ENCODE measurements at regions not wholly inside any gene's neighbourhood (a gene's known extent, or its start where the extent isn't known, plus 50 kb on each side); places are given as distances from the start of the nearest gene placed in this dataset.
A peak's percentile ranks its signal among the peaks of the same experiment; 100 is the strongest.

GRCh38 chr5:93831449-93831848, 90.0 kb upstream of the POU5F2 start:
- peak; percentile 4 for TF ChIP-seq CTCF (IDR thresholded peaks at IDR 0.05; ENCODE audit: low read length, missing control alignments)
- no peak overlapping the region for H3K4me3 ChIP-seq (replicated peaks; ENCODE audit: low read depth, low read length)
- peak; percentile 79 for DNase-seq (ENCODE audit: low read depth)

DNA sequence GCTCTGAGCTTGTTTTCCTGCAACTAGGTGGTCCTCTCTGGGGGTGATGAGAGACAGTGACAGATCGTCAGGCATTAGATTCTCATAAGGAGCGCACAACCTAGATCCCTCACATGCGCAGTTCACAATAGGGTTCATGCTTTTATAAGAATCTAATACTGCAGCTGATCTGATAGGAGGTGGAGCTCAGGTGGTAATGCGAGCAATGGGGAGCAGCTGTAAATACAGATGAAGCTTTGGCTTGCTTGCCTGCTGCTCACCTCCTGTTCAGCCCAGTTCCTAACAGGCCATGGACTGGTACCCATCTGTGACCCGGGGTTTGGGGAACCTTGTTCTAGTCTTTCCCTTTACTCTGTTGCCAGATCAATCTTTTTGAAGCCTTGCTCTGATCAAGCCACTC, 89.5 kb upstream of the POU5F2 start:
- no peak overlapping the region for H3K4me3 ChIP-seq (replicated peaks; ENCODE audit: low read depth, low read length)
- TF ChIP-seq CTCF (IDR thresholded peaks at IDR 0.05; ENCODE audit: low read length, missing control alignments) = no peak
- DNase-seq (ENCODE audit: low read depth) = no peak

DNA sequence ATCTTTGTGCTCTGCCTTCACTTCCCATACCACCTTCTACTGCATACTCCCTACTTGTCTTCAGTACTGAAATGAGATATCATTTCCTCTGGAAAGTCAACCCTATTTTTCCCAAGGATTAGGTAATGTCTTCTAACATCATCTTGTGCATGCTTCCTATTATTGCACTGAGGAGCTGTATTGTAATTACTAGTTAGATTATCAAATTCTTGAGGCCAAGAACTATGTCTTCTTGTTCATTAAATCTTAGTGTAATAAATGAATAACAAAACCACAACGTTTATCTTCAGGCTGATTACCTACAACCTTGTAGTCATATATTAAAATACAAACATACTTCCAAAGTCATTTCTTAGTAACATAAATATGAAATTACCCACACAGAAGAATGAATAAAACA, 87.9 kb upstream of the POU5F2 start:
- DNase-seq (ENCODE audit: low read depth) = no peak
- no peak for TF ChIP-seq CTCF (IDR thresholded peaks at IDR 0.05; ENCODE audit: low read length, missing control alignments)
- H3K4me3 ChIP-seq (replicated peaks; ENCODE audit: low read depth, low read length) = no peak overlapping the region

GRCh38 chr5:93821891-93822415, 80.6 kb upstream of the POU5F2 start:
- no peak overlapping the region for H3K4me3 ChIP-seq (replicated peaks; ENCODE audit: low read depth, low read length)
- TF ChIP-seq CTCF (IDR thresholded peaks at IDR 0.05; ENCODE audit: low read length, missing control alignments) = no peak
- no peak for DNase-seq (ENCODE audit: low read depth)

DNA sequence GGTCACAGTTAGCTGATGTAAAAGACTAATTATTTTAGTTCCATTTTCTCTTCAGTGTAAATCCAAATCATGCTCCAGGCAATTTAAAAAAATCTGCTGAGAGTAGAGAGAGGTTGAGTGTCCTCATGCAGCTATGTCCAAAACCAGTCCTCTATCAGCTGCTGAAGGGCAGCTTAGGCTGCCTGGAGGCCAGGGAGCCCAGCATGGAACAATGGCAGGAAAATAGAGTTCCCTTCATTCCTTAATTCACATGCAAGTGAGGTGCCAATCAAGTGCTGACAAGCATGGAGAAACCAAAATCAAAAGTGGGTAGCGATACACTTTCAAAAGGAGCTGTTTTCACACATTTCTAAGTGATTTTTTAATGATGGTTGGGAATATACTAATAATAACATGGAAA, 78.3 kb upstream of the POU5F2 start:
- no peak overlapping the region for H3K4me3 ChIP-seq (replicated peaks; ENCODE audit: low read depth, low read length)
- no peak for TF ChIP-seq CTCF (IDR thresholded peaks at IDR 0.05; ENCODE audit: low read length, missing control alignments)
- no peak for DNase-seq (ENCODE audit: low read depth)

- no peak overlapping the region for H3K4me3 ChIP-seq (replicated peaks; ENCODE audit: low read depth, low read length)
- TF ChIP-seq CTCF (IDR thresholded peaks at IDR 0.05; ENCODE audit: low read length, missing control alignments) = no peak
- DNase-seq (ENCODE audit: low read depth) = no peak
Measured at GRCh38 chr5:93810780-93811179, 69.4 kb upstream of the POU5F2 start.

- no peak for TF ChIP-seq CTCF (IDR thresholded peaks at IDR 0.05; ENCODE audit: low read length, missing control alignments)
- DNase-seq (ENCODE audit: low read depth) = no peak
- H3K4me3 ChIP-seq (replicated peaks; ENCODE audit: low read depth, low read length) = no peak overlapping the region
Measured at GRCh38 chr5:93809430-93809829, 68.0 kb upstream of the POU5F2 start.

Data from fibroblast of pulmonary artery (primary cell).